AG04450 (cell line): ENCODE measurements at regions not wholly inside any gene's neighbourhood (a gene's known extent, or its start where the extent isn't known, plus 50 kb on each side); places are given as distances from the start of the nearest gene placed in this dataset. TPM values are rescaled to one million over a fixed set of nuclear protein-coding genes. Genes with fewer than 3 reads are reported as not detected.
"Not testable (repeated sequence)": the region's sequence is repeated elsewhere in the genome, so short reads cannot be mapped to it uniquely, and the experiment has no call there.

Experiments
- CTCF ChIA-PET: fragments of 300-600, 350-600 bp; formaldehyde crosslinking; extraction: SDS; loops from one replicate; lab custom pipeline; 2022; ENCODE audit warnings: antibody characterized with exemption, inconsistent platforms; lab: Charles Lee
- POLR2A ChIA-PET: fragments of 350-600 bp; formaldehyde crosslinking; extraction: SDS; loops from one replicate; lab custom pipeline; 2021; ENCODE audit warnings: antibody characterized with exemption, inconsistent platforms; lab: Yijun Ruan, JAX
- DNase-seq: peaks from one replicate; pipeline ENCODE4 v3.0.0-alpha.2; 2011; ENCODE audit warnings: low read depth, low spot score
- H3K27ac ChIP-seq: one replicate; pipeline ENCODE4 v1.5.1; 2012; ENCODE audit warnings: low read depth, low read length, control low read depth
- H3K27me3 ChIP-seq: one replicate; pipeline ENCODE4 v1.6.0; 2012; ENCODE audit warnings: low read length; ENCODE audit not compliant: control insufficient read depth, insufficient read depth
- H3K4me3 ChIP-seq: 2 replicates; pipeline ENCODE4 v1.5.1; 2011; ENCODE audit warnings: mild to moderate bottlenecking, low read depth, low read length, control low read depth
- H3K9me3 ChIP-seq: 2 replicates; pipeline ENCODE4 v1.5.1; 2012; ENCODE audit warnings: low read length; ENCODE audit not compliant: control insufficient read depth, insufficient read depth
- CTCF ChIP-seq: IDR thresholded peaks from 2 replicates; pipeline ENCODE4 v1.5.1; 2011; ENCODE audit warnings: low read depth, low read length, control low read depth, inconsistent platforms
- small RNA-seq: library from RNA; depleted of rRNA; stranded (forward); fragments of <200 nt; gene quantifications from one replicate; pipeline ENCODE3, GENCODE V24; 2012; ENCODE audit warnings: low read depth; ENCODE audit not compliant: insufficient read length

GRCh38 chr6:27539551-27539950 lies 66.6 kb upstream of the ZNF184 start:
- POLR2A ChIA-PET: no interaction called here
- Histone ChIP-seq H3K27ac (no peak overlapping the region), H3K9me3 (no peaks in the 10 kb centered on the region), H3K4me3 (no peak overlapping the region), H3K27me3 (no peaks in the 10 kb centered on the region)
- TF ChIP-seq CTCF: no peak
- CTCF ChIA-PET: no interaction called here
- DNase-seq: no peak

- H3K9me3 ChIP-seq: no peaks in the 10 kb centered on the region
- no peaks in the 10 kb centered on the region for H3K27me3 ChIP-seq
- DNase-seq: no peak
- ChIA-PET POLR2A (no interaction called here), CTCF (no interaction called here)
- no peak for TF ChIP-seq CTCF
- no peak overlapping the region for H3K4me3 ChIP-seq
- no peak overlapping the region for H3K27ac ChIP-seq
Measured at GRCh38 chr6:27532820-27533538, 60.1 kb upstream of the ZNF184 start.

- no peak for DNase-seq
- no peak overlapping the region for H3K4me3 ChIP-seq
- no peaks in the 10 kb centered on the region for H3K27me3 ChIP-seq
- H3K9me3 ChIP-seq: no peaks in the 10 kb centered on the region
- TF ChIP-seq CTCF: no peak
- ChIA-PET CTCF (no interaction called here), POLR2A (no interaction called here)
- H3K27ac ChIP-seq: no peak overlapping the region
Measured at GRCh38 chr6:27531772-27532459, 59.0 kb upstream of the ZNF184 start.

DNA sequence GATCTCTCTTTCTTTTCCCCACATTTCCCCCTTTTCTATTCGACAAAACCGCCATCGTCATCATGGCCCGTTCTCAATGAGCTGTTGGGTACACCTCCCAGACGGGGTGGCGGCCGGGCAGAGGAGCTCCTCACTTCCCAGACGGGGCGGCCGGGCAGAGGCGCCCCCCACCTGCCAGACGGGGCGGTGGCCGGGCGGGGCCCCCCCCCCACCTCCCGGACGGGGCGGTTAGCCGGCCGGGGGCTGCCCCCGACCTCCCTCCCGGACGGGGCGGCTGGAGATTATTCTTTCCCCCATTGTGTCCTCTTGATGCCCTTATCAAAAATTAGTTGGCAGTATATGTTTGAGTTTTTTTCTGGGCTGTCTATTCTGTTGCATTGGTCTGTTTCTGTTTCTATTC lies 56.9 kb upstream of the ZNF184 start:
- POLR2A ChIA-PET, H3K27me3 ChIP-seq, H3K4me3 ChIP-seq, DNase-seq, CTCF ChIA-PET, H3K27ac ChIP-seq, H3K9me3 ChIP-seq: not testable (repeated sequence)

DNA sequence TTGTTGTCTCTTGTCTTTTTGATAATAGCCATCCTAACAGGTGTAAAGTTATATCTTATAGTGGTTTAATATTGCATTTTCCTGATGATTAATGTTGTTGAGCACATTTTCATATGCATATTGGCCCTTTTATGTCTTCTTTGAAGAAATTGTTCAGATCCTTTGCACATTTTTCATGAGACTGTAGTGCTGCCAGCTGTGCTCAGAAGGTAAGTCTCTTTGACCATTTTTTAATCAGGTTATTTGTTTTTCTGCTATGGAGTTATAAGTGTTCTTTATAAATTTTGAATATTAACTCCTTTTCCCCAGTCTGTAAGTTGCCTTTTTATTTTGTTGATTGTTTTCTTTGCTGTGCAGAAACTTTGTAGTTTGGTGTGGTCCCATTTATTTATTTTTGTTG lies 55.8 kb upstream of the ZNF184 start:
- POLR2A ChIA-PET: no interaction called here
- Histone ChIP-seq H3K4me3 (no peak overlapping the region), H3K27me3 (no peaks in the 10 kb centered on the region), H3K9me3 (peaks cover 3% of the 10 kb centered on the region; the same call in 1 of the 2 replicates), H3K27ac (no peak overlapping the region)
- CTCF ChIA-PET: no interaction called here
- DNase-seq: no peak
- TF ChIP-seq CTCF: no peak

Small RNAs in the stretch of these regions (small RNA-seq; reads per million reads assigned to genes)
- gene AL031229.1: not detected
- not detected for gene HIST1H4PS1
- gene RNU6-471P: not detected
